GM12875 (cell line): ENCODE measurements at regions not wholly inside any gene's neighbourhood (a gene's known extent, or its start where the extent isn't known, plus 50 kb on each side); places are given as distances from the start of the nearest gene placed in this dataset.

Experiments used
- H3K4me3 ChIP-seq: one replicate; pipeline ENCODE4 v1.5.1; 2011; ENCODE audit warnings: low read depth, low read length, control low read depth
- CTCF ChIP-seq: IDR thresholded peaks from 2 replicates; pipeline ENCODE4 v1.5.1; 2011; ENCODE audit warnings: low read depth, mild to moderate bottlenecking, control low read depth, inconsistent platforms, low read length, moderate library complexity, borderline replicate concordance; ENCODE audit not compliant: insufficient read depth

GRCh38 chr5:68950125-68950524 lies 143.7 kb upstream of the SLC30A5 start:
- no peak for TF ChIP-seq CTCF

GRCh38 chr5:68950930-68951329 lies 142.9 kb upstream of the SLC30A5 start:
- no peak for TF ChIP-seq CTCF
- H3K4me3 ChIP-seq, result no peak overlapping the region

More at GRCh38 chr5:68950125-68950524, 143.7 kb upstream of the SLC30A5 start:
- H3K4me3 ChIP-seq, result no peak overlapping the region

GRCh38 chr5:68953231-68953874 lies 140.5 kb upstream of the SLC30A5 start:
- TF ChIP-seq CTCF, result no peak
- H3K4me3 ChIP-seq, result no peak overlapping the region

GRCh38 chr5:68953875-68954617 lies 139.8 kb upstream of the SLC30A5 start:
- TF ChIP-seq CTCF, result no peak
- H3K4me3 ChIP-seq, result no peak overlapping the region

GRCh38 chr5:68954618-68954910 lies 139.2 kb upstream of the SLC30A5 start:
- no peak overlapping the region for H3K4me3 ChIP-seq
- no peak for TF ChIP-seq CTCF

GRCh38 chr5:68957591-68957990 lies 136.2 kb upstream of the SLC30A5 start:
- no peak overlapping the region for H3K4me3 ChIP-seq
- no peak for TF ChIP-seq CTCF

- TF ChIP-seq CTCF, result no peak
- H3K4me3 ChIP-seq, result no peak overlapping the region
Measured at GRCh38 chr5:68958428-68958827, 135.4 kb upstream of the SLC30A5 start.
